ENCODE measurements at regions not wholly inside any gene's neighbourhood (a gene's known extent, or its start where the extent isn't known, plus 50 kb on each side); places are given as distances from the start of the nearest gene placed in this dataset.

- TF ChIP-seq EZH2 (optimal IDR thresholded peaks at IDR 0.05; ENCODE audit: low read depth, low read length) (no peak), EZH2phosphoT487 (IDR thresholded peaks at IDR 0.05; ENCODE audit: low read length) (no peak)
- TF ChIP-seq, protein P1, sequence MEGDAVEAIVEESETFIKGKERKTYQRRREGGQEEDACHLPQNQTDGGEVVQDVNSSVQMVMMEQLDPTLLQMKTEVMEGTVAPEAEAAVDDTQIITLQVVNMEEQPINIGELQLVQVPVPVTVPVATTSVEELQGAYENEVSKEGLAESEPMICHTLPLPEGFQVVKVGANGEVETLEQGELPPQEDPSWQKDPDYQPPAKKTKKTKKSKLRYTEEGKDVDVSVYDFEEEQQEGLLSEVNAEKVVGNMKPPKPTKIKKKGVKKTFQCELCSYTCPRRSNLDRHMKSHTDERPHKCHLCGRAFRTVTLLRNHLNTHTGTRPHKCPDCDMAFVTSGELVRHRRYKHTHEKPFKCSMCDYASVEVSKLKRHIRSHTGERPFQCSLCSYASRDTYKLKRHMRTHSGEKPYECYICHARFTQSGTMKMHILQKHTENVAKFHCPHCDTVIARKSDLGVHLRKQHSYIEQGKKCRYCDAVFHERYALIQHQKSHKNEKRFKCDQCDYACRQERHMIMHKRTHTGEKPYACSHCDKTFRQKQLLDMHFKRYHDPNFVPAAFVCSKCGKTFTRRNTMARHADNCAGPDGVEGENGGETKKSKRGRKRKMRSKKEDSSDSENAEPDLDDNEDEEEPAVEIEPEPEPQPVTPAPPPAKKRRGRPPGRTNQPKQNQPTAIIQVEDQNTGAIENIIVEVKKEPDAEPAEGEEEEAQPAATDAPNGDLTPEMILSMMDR (IDR thresholded peaks at IDR 0.05; ENCODE audit: low read length) = no peak
Observed at GRCh38 chr22:49359076-49359475, 468.6 kb downstream of the BRD1 start.

Measured in MM.1S (cell line).